ENCODE measurements at regions not wholly inside any gene's neighbourhood (a gene's known extent, or its start where the extent isn't known, plus 50 kb on each side); places are given as distances from the start of the nearest gene placed in this dataset.

DNA sequence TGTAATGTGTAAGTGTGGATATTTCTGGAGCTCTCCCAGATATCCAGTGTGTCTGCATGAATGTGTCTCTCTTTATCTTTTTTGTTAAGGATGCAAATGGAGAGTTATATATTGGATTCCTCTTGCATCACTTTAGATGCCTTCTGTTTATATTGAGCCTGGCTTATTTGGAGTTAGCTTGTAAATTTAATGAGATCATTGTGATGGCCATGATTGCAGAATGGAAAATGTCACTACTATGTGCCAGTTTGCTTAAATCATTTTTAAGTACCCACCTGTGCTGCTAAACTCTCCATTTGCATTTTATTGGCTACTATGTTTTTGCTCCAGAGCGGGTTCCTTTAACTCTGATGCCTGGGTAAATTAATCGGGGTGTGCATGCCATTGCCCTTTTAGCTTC, 334.8 kb downstream of the UTRN start (continued):
- TF ChIP-seq, protein P1, sequence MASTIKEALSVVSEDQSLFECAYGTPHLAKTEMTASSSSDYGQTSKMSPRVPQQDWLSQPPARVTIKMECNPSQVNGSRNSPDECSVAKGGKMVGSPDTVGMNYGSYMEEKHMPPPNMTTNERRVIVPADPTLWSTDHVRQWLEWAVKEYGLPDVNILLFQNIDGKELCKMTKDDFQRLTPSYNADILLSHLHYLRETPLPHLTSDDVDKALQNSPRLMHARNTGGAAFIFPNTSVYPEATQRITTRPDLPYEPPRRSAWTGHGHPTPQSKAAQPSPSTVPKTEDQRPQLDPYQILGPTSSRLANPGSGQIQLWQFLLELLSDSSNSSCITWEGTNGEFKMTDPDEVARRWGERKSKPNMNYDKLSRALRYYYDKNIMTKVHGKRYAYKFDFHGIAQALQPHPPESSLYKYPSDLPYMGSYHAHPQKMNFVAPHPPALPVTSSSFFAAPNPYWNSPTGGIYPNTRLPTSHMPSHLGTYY (CRISPR knock-in tag; IDR thresholded peaks at IDR 0.05), result no peak
- TF ChIP-seq TCF7 (CRISPR knock-in tag; IDR thresholded peaks at IDR 0.05; ENCODE audit: low read depth), result no peak

DNA sequence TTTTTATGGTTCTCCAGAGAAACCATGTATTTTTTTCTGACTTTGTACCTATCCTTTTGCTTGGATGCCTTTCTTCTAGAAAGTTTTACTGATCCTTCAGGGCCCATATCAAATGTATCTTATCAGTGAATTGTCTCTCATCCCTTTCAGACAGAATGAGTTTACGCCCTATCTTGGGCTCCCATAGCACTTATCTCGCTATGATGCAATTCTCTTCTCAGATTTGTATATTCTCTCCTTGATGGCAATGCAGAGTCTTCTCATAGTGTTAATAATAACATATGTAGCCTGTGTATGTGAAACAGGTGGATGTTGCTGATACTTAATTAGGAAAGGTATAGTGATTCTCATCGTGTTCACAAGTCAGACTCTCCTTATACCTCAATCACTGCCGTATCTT, 336.2 kb downstream of the UTRN start:
- Mint-ChIP-seq H3K4me3 (no peak overlapping the region), H3K27ac (no peak overlapping the region), H3K4me1 (peaks cover 58% of the 10 kb centered on the region), H3K27me3 (ENCODE audit: low read depth) (no peaks in the 10 kb centered on the region), H3K36me3 (no peaks in the 10 kb centered on the region), H3K9me3 (no peaks in the 10 kb centered on the region)
- ChIA-PET POLR2A (no interaction called here), CTCF (no interaction called here)
- DNase-seq (ENCODE audit: low spot score), result no peak
- no peak for TF ChIP-seq ZNF423 (CRISPR knock-in tag; IDR thresholded peaks at IDR 0.05)
- no peak for TF ChIP-seq OVOL2 (CRISPR knock-in tag; IDR thresholded peaks at IDR 0.05; ENCODE audit: borderline replicate concordance)
- TF ChIP-seq, protein P2, sequence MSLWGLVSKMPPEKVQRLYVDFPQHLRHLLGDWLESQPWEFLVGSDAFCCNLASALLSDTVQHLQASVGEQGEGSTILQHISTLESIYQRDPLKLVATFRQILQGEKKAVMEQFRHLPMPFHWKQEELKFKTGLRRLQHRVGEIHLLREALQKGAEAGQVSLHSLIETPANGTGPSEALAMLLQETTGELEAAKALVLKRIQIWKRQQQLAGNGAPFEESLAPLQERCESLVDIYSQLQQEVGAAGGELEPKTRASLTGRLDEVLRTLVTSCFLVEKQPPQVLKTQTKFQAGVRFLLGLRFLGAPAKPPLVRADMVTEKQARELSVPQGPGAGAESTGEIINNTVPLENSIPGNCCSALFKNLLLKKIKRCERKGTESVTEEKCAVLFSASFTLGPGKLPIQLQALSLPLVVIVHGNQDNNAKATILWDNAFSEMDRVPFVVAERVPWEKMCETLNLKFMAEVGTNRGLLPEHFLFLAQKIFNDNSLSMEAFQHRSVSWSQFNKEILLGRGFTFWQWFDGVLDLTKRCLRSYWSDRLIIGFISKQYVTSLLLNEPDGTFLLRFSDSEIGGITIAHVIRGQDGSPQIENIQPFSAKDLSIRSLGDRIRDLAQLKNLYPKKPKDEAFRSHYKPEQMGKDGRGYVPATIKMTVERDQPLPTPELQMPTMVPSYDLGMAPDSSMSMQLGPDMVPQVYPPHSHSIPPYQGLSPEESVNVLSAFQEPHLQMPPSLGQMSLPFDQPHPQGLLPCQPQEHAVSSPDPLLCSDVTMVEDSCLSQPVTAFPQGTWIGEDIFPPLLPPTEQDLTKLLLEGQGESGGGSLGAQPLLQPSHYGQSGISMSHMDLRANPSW (CRISPR knock-in tag; conservative IDR thresholded peaks at IDR 0.05; ENCODE audit: low read depth), result no peak
- no peak for TF ChIP-seq SMAD3 (CRISPR knock-in tag; IDR thresholded peaks at IDR 0.05; ENCODE audit: borderline replicate concordance)
- TF ChIP-seq ZBTB21 (CRISPR knock-in tag; IDR thresholded peaks at IDR 0.05; ENCODE audit: borderline replicate concordance), result no peak
- no peak for TF ChIP-seq ZNF121 (CRISPR knock-in tag; IDR thresholded peaks at IDR 0.05)
- TF ChIP-seq, protein P3, sequence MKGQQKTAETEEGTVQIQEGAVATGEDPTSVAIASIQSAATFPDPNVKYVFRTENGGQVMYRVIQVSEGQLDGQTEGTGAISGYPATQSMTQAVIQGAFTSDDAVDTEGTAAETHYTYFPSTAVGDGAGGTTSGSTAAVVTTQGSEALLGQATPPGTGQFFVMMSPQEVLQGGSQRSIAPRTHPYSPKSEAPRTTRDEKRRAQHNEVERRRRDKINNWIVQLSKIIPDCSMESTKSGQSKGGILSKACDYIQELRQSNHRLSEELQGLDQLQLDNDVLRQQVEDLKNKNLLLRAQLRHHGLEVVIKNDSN (CRISPR knock-in tag; IDR thresholded peaks at IDR 0.05), result no peak
- no peak for TF ChIP-seq TCF7 (CRISPR knock-in tag; IDR thresholded peaks at IDR 0.05; ENCODE audit: low read depth)
- no peak for ATAC-seq

DNA sequence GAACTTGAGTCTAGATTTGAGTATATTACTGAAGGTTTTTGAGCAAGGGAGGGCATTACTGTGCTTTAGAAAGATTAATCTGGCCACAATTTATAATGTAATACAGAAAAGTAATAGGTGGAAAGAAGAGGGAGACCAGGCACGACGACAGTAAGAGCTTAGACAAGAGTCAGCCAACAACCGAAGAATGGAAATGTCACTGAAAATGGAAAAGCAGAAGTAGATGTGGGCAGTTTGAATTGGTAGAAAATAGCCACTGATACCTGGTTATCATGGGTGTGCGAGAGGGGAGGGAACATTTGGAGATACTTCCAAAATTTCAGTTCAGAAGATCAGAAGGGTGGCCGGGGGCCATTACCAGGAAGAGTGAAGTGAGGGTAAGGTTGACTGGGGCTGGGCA, 339.1 kb downstream of the UTRN start:
- ATAC-seq, result no peak
- peaks cover 59% of the 10 kb centered on the region for H3K4me1 Mint-ChIP-seq
- H3K36me3 Mint-ChIP-seq, result no peaks in the 10 kb centered on the region
- no peaks in the 10 kb centered on the region for H3K27me3 Mint-ChIP-seq (ENCODE audit: low read depth)
- H3K9me3 Mint-ChIP-seq, result no peaks in the 10 kb centered on the region
- peak overlapping the region; percentile 5; the same call in 1 of the 2 replicates for H3K27ac Mint-ChIP-seq
- no peak overlapping the region for H3K4me3 Mint-ChIP-seq
- DNase-seq (ENCODE audit: low spot score), result no peak
- ChIA-PET POLR2A (no interaction called here), CTCF (no interaction called here)
- TF ChIP-seq, protein P3 (CRISPR knock-in tag; IDR thresholded peaks at IDR 0.05), result no peak
- TF ChIP-seq, protein P4, sequence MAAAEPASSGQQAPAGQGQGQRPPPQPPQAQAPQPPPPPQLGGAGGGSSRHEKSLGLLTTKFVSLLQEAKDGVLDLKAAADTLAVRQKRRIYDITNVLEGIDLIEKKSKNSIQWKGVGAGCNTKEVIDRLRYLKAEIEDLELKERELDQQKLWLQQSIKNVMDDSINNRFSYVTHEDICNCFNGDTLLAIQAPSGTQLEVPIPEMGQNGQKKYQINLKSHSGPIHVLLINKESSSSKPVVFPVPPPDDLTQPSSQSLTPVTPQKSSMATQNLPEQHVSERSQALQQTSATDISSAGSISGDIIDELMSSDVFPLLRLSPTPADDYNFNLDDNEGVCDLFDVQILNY (CRISPR knock-in tag; IDR thresholded peaks at IDR 0.05), result no peak
- TF ChIP-seq, protein P5, sequence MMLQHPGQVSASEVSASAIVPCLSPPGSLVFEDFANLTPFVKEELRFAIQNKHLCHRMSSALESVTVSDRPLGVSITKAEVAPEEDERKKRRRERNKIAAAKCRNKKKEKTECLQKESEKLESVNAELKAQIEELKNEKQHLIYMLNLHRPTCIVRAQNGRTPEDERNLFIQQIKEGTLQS (CRISPR knock-in tag; conservative IDR thresholded peaks at IDR 0.05), result no peak
- TF ChIP-seq, protein P2 (CRISPR knock-in tag; conservative IDR thresholded peaks at IDR 0.05; ENCODE audit: low read depth), result no peak
- TF ChIP-seq, protein P6, sequence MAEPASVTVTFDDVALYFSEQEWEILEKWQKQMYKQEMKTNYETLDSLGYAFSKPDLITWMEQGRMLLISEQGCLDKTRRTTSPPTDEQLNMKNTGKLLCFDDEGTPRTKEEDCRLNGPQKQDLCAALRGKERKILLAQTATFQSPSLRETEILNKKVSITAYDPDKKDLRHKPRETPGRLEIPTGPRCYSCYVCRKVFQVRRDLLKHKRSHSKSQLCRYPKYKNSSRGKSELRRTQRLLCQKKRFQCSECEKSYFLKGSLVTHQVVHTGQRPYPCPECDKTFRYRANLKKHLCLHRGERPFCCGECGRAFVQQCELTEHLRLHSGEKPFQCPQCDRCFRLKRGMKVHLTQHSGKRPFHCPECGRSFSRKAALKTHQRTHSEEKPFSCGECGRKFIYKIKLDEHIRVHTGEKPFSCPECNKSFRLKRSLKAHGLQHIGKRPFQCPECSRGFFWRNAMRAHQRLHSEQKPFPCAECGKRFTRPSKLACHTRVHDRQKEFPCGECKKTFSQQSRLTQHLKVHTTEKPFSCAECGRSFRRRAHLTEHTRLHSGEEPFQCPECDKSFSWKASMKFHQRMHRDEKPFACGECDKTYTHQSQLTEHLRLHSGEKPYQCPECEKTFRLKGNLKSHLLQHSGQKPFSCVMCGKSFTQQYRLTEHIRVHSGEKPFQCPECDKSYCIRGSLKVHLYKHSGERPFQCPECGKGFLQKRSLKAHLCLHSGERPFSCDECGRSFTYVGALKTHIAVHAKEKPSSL (CRISPR knock-in tag; conservative IDR thresholded peaks at IDR 0.05), result no peak
- TF ChIP-seq ZNF671 (CRISPR knock-in tag; IDR thresholded peaks at IDR 0.05) (no peak), FOXJ3 (CRISPR knock-in tag; IDR thresholded peaks at IDR 0.05; ENCODE audit: borderline replicate concordance) (no peak), CREB1 (CRISPR knock-in tag; IDR thresholded peaks at IDR 0.05) (no peak), ELF4 (CRISPR knock-in tag; IDR thresholded peaks at IDR 0.05; ENCODE audit: low read depth) (no peak), GABPB1 (CRISPR knock-in tag; IDR thresholded peaks at IDR 0.05) (no peak), NFYB (CRISPR knock-in tag; conservative IDR thresholded peaks at IDR 0.05; ENCODE audit: low read depth) (no peak), SP1 (CRISPR knock-in tag; conservative IDR thresholded peaks at IDR 0.05) (no peak)

Measured in WTC11 (cell line).